ENCODE measurements at regions not wholly inside any gene's neighbourhood (a gene's known extent, or its start where the extent isn't known, plus 50 kb on each side); places are given as distances from the start of the nearest gene placed in this dataset.

- H3K4me1 Mint-ChIP-seq, result no peaks in the 10 kb centered on the region
- DNase-seq (no peak), ATAC-seq (replicated peaks) (no peak)
- no peaks in the 10 kb centered on the region for H3K36me3 Mint-ChIP-seq
- no peak overlapping the region for H3K4me3 Mint-ChIP-seq
- peaks cover 11 to 16% of the 10 kb centered on the region in 2 donors for H3K27me3 Mint-ChIP-seq
- no peak overlapping the region for H3K27ac Mint-ChIP-seq
- H3K9me3 Mint-ChIP-seq, result peaks cover 7% of the 10 kb centered on the region in 2 donors
Measured at GRCh38 chr12:108410689-108411088, 71.6 kb upstream of the CMKLR1 start.

GRCh38 chr12:108409481-108409880 is 70.4 kb upstream of the CMKLR1 start:
- H3K4me3 Mint-ChIP-seq, result no peak overlapping the region
- no peak for DNase-seq
- no peaks in the 10 kb centered on the region for H3K36me3 Mint-ChIP-seq
- ATAC-seq (replicated peaks), result no peak
- peaks cover 10 to 13% of the 10 kb centered on the region in 2 donors for H3K9me3 Mint-ChIP-seq
- H3K4me1 Mint-ChIP-seq, result no peaks in the 10 kb centered on the region
- no peak overlapping the region for H3K27ac Mint-ChIP-seq
- H3K27me3 Mint-ChIP-seq, result peaks cover 11 to 19% of the 10 kb centered on the region in 2 donors

- peaks cover 10 to 13% of the 10 kb centered on the region in 2 donors for H3K9me3 Mint-ChIP-seq
- H3K4me1 Mint-ChIP-seq, result no peaks in the 10 kb centered on the region
- H3K36me3 Mint-ChIP-seq, result no peaks in the 10 kb centered on the region
- ATAC-seq (replicated peaks) (no peak), DNase-seq (no peak)
- no peak overlapping the region for H3K4me3 Mint-ChIP-seq
- no peak overlapping the region for H3K27ac Mint-ChIP-seq
- peaks cover 22 to 26% of the 10 kb centered on the region in 2 donors for H3K27me3 Mint-ChIP-seq
Measured at GRCh38 chr12:108403952-108404351, 64.8 kb upstream of the CMKLR1 start.

- Mint-ChIP-seq H3K4me1 (no peaks in the 10 kb centered on the region), H3K9me3 (peaks cover 14 to 17% of the 10 kb centered on the region in 2 donors), H3K4me3 (no peak overlapping the region), H3K27me3 (peaks cover 28 to 32% of the 10 kb centered on the region in 2 donors), H3K36me3 (no peaks in the 10 kb centered on the region), H3K27ac (no peak overlapping the region)
- ATAC-seq (replicated peaks) (no peak), DNase-seq (no peak)
Measured at GRCh38 chr12:108401964-108402363, 62.9 kb upstream of the CMKLR1 start.

- ATAC-seq (replicated peaks) (no peak), DNase-seq (no peak)
- Mint-ChIP-seq H3K27me3 (peaks cover 32% of the 10 kb centered on the region in 2 donors), H3K4me3 (no peak overlapping the region), H3K4me1 (no peaks in the 10 kb centered on the region), H3K9me3 (peaks cover 15 to 17% of the 10 kb centered on the region in 2 donors), H3K36me3 (no peaks in the 10 kb centered on the region), H3K27ac (no peak overlapping the region)
Measured at GRCh38 chr12:108400900-108401480, 61.9 kb upstream of the CMKLR1 start.

DNA sequence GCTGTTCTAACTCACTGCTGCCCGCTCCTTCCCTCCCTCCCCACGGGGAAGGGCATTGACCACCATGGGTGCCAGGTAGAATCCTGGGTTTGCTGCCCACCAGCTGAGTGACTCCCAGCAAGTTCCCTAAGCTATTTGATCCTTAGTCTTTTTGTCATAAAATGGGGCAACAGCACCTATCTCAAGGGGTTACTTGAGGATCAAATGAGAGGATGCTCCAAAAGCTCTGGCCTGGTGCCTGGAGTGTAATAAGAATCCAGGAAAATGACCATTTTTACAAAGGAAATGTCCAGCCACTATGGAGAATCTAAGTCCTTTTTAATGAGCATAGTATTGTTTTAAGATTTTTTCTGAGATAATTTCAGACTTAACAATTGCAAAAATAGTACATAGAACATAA is 61.4 kb upstream of the CMKLR1 start:
- H3K4me1 Mint-ChIP-seq, result no peaks in the 10 kb centered on the region
- DNase-seq (no peak), ATAC-seq (replicated peaks) (no peak)
- no peak overlapping the region for H3K4me3 Mint-ChIP-seq
- peaks cover 27 to 32% of the 10 kb centered on the region in 2 donors for H3K27me3 Mint-ChIP-seq
- no peak overlapping the region for H3K27ac Mint-ChIP-seq
- H3K36me3 Mint-ChIP-seq, result no peaks in the 10 kb centered on the region
- peaks cover 11 to 12% of the 10 kb centered on the region in 2 donors for H3K9me3 Mint-ChIP-seq

GRCh38 chr12:108400056-108400455 is 60.9 kb upstream of the CMKLR1 start:
- no peaks in the 10 kb centered on the region for H3K36me3 Mint-ChIP-seq

GRCh38 chr12:108399514-108399913 is 60.4 kb upstream of the CMKLR1 start:
- Mint-ChIP-seq H3K27me3 (peaks cover 27 to 33% of the 10 kb centered on the region in 2 donors), H3K4me1 (no peaks in the 10 kb centered on the region), H3K4me3 (no peak overlapping the region), H3K9me3 (peaks cover 9 to 11% of the 10 kb centered on the region in 2 donors), H3K36me3 (no peaks in the 10 kb centered on the region), H3K27ac (no peak overlapping the region)
- no peak for DNase-seq
- no peak for ATAC-seq (replicated peaks)

More at GRCh38 chr12:108400056-108400455, 60.9 kb upstream of the CMKLR1 start:
- Mint-ChIP-seq H3K4me3 (no peak overlapping the region), H3K4me1 (no peaks in the 10 kb centered on the region), H3K27ac (no peak overlapping the region), H3K27me3 (peaks cover 25 to 32% of the 10 kb centered on the region in 2 donors), H3K9me3 (peaks cover 9 to 11% of the 10 kb centered on the region in 2 donors)
- DNase-seq, result no peak
- no peak for ATAC-seq (replicated peaks)

DNA sequence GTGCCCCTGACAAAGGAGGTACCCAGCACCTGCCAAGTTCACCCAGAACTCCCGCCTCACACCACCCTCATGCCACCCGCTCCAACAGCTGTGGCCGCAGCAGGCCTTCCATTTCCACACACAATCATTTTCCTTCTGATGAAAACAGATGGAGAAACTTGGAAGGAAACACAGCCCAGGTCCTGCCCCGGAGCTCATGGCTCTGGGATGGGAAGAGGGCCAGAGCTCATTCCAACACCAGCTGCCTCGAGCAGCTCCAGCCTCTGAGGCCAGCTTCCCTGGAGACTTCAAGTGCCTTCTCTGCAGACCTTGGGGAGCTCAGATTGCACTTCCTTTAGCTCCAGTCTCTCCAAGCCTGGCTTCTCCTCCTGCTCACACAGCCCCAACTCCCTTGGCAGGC is 55.1 kb upstream of the CMKLR1 start:
- peaks cover 23 to 40% of the 10 kb centered on the region in 2 donors for H3K27me3 Mint-ChIP-seq
- ATAC-seq (replicated peaks) (no peak), DNase-seq (no peak)
- no peak overlapping the region for H3K4me3 Mint-ChIP-seq
- H3K9me3 Mint-ChIP-seq, result peaks cover 9 to 11% of the 10 kb centered on the region in 2 donors
- no peak overlapping the region for H3K27ac Mint-ChIP-seq
- H3K36me3 Mint-ChIP-seq, result no peaks in the 10 kb centered on the region
- H3K4me1 Mint-ChIP-seq, result no peaks in the 10 kb centered on the region

DNA sequence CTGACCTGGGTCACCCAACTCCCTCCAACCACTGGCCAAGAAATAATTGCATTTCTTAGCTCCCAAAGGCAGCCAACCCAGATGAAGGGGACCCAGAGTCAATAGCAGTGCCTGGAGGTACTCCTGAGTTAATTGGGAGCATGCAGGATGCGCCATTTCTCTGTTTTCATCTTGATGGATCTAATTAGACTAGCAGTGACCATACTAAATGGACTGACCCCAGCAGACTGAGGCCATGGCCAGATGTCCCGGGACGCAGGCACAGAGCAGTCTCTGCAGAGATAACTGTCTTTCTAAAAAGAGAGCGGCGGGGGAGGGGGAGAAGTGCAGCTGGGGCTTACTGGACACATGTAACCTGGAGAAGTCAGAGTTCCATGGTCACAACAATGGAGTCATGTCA is 53.2 kb upstream of the CMKLR1 start:
- Mint-ChIP-seq H3K9me3 (peaks cover 7 to 10% of the 10 kb centered on the region in 2 donors), H3K4me3 (no peak overlapping the region), H3K27ac (no peak overlapping the region), H3K4me1 (no peaks in the 10 kb centered on the region), H3K36me3 (no peaks in the 10 kb centered on the region), H3K27me3 (peaks cover 18 to 35% of the 10 kb centered on the region in 2 donors)
- no peak for DNase-seq
- no peak for ATAC-seq (replicated peaks)

GRCh38 chr12:108390495-108391203 is 51.5 kb upstream of the CMKLR1 start:
- peaks cover 19 to 35% of the 10 kb centered on the region in 2 donors for H3K27me3 Mint-ChIP-seq
- no peak overlapping the region for H3K27ac Mint-ChIP-seq
- H3K9me3 Mint-ChIP-seq, result peaks cover 2 to 4% of the 10 kb centered on the region in 2 donors

DNA sequence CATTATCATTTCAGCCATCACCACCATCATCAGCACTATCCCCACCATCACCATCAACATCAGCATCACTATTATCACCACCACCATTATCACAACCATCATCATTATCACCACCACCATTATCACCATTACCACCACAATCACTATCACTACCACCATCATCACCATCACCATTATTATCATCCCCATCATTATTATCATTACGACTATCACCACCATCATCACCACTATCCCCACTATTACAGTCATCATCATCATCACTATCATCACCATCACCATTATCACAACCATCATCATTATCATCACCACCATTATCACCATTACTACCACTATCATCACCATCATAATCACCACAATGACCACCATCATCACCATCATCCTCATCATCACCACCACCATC is 50.4 kb upstream of the CMKLR1 start:
- Mint-ChIP-seq H3K4me3 (no peak overlapping the region), H3K27ac (no peak overlapping the region), H3K36me3 (no peaks in the 10 kb centered on the region), H3K4me1 (no peaks in the 10 kb centered on the region), H3K27me3 (peaks cover 23 to 40% of the 10 kb centered on the region in 2 donors), H3K9me3 (peaks cover 4 to 8% of the 10 kb centered on the region in 2 donors)
- ATAC-seq (replicated peaks), result no peak
- no peak for DNase-seq

More at GRCh38 chr12:108390495-108391203, 51.5 kb upstream of the CMKLR1 start:
- no peak for ATAC-seq (replicated peaks)
- H3K4me3 Mint-ChIP-seq, result no peak overlapping the region
- H3K36me3 Mint-ChIP-seq, result no peaks in the 10 kb centered on the region
- no peak for DNase-seq
- H3K4me1 Mint-ChIP-seq, result no peaks in the 10 kb centered on the region
